GM10266 (cell line): ENCODE measurements at regions not wholly inside any gene's neighbourhood (a gene's known extent, or its start where the extent isn't known, plus 50 kb on each side); places are given as distances from the start of the nearest gene placed in this dataset.
A peak's percentile ranks its signal among the peaks of the same experiment; 100 is the strongest.

Experiments
- DNase-seq: peaks from one replicate; pipeline ENCODE4 v3.0.0; 2012; ENCODE audit errors: extremely low spot score
- TF ChIP-seq, protein P1 (sequence below): IDR thresholded peaks from 2 replicates; pipeline ENCODE4 v1.5.1; 2012; ENCODE audit warnings: mild to moderate bottlenecking, low read depth; ENCODE audit not compliant: control insufficient read depth, insufficient read depth; ENCODE audit errors: missing control alignments

- no peak for DNase-seq
- TF ChIP-seq, protein P1, sequence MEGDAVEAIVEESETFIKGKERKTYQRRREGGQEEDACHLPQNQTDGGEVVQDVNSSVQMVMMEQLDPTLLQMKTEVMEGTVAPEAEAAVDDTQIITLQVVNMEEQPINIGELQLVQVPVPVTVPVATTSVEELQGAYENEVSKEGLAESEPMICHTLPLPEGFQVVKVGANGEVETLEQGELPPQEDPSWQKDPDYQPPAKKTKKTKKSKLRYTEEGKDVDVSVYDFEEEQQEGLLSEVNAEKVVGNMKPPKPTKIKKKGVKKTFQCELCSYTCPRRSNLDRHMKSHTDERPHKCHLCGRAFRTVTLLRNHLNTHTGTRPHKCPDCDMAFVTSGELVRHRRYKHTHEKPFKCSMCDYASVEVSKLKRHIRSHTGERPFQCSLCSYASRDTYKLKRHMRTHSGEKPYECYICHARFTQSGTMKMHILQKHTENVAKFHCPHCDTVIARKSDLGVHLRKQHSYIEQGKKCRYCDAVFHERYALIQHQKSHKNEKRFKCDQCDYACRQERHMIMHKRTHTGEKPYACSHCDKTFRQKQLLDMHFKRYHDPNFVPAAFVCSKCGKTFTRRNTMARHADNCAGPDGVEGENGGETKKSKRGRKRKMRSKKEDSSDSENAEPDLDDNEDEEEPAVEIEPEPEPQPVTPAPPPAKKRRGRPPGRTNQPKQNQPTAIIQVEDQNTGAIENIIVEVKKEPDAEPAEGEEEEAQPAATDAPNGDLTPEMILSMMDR = no peak
Measured at GRCh38 chr6:150683320-150683719, 83.6 kb downstream of the PLEKHG1 start.

DNA sequence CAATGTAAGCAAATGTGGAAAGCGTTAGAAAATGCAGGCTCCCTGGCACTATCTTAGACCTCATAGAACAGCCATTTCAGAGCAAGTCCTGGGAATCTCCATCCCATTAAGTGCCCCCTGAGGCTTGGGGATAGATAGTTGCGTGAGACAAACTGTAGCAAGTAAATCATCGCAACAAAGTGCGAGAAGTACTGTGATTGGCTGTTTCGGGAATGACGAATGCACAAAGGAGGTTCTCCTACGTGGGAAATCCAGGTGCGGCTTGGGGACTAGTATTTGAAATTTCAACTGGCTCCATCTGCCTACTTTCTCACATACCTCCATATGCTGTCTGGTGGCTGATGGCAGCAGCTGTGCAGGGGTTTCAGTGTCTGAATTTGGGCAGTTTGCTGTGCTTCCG is 84.5 kb downstream of the PLEKHG1 start:
- TF ChIP-seq, protein P1 = no peak
- no peak for DNase-seq

DNA sequence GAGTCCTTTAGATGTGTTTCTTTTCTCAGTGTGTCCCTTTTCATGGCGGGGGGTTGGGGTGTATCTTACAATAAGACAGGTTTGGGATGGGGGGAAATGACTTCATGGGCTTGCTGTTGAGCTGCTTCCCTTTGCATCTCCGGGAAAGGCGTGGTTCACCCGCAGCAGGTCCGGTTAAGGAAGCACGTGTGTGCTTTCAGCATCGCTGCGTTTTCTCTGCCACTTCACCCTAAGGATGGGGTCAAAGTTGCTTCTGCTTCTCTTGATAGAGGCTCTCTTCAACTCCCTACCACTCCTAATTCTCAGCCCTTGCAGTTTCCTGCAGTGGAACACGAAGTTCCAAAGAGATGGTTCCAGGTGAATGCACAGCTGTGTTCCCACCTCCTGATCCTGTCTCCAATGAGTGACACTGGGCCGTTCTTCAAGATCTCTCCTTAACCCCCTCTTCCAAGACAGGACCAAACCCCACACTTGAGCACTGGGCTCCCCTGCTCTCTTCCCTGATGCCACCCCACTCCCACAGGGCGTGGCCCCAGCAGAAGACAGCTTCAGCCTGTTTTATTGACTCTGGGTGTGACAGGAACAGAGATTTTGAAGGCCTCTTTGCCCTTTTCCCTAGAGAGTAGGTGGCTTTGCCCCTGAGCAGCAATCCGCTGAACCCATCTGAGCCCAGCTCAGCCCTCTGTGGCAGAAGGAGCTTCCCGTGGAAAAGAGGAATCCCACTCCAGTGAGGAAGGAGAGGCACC is 85.2 kb downstream of the PLEKHG1 start:
- no peak for DNase-seq
- TF ChIP-seq, protein P1 = no peak

DNA sequence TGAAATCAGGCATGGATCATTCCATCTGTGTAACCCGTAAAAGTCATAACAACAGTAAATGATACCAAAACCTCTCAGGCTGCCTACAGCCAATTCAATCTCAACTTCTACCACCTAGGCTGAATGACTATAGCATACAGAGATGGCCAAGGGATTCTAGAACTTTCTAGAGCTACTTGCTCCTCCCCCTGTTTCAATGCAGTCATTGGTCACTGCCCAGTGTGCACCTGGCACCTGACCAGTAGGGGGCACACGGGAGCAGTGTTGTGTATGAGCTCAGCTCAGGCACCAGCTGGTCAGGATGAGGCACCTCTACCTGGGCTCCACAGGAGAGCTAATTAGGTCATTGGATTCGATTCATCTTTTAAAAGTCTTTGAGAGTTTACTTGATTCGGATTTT is 86.2 kb downstream of the PLEKHG1 start:
- DNase-seq = peak; percentile 57

DNA sequence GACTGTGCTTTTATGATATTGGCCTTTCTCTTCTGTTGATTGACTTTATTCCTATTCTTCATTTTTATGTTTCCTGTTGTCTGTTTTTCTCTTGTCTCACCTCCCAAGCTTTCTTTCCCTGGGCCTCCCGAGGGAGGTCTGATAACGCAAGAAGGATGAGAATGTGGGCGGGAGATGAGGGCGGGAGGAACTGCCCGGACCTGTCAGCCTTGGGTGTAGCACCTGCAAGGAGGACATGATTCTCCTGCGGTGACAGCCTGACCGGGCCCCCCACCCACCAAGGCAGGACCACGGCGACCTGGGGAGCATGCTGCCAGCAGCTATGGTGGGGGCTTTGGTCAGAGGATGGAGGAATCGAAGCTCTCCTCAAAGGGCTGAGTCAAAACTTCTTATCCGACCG is 86.9 kb downstream of the PLEKHG1 start:
- TF ChIP-seq, protein P1 = no peak
- no peak for DNase-seq

More for the DNA sequence above, 86.2 kb downstream of the PLEKHG1 start:
- TF ChIP-seq, protein P1 = peak; percentile 84

GRCh38 chr6:150687508-150687907 is 87.8 kb downstream of the PLEKHG1 start:
- DNase-seq = no peak
- TF ChIP-seq, protein P1 = no peak

DNA sequence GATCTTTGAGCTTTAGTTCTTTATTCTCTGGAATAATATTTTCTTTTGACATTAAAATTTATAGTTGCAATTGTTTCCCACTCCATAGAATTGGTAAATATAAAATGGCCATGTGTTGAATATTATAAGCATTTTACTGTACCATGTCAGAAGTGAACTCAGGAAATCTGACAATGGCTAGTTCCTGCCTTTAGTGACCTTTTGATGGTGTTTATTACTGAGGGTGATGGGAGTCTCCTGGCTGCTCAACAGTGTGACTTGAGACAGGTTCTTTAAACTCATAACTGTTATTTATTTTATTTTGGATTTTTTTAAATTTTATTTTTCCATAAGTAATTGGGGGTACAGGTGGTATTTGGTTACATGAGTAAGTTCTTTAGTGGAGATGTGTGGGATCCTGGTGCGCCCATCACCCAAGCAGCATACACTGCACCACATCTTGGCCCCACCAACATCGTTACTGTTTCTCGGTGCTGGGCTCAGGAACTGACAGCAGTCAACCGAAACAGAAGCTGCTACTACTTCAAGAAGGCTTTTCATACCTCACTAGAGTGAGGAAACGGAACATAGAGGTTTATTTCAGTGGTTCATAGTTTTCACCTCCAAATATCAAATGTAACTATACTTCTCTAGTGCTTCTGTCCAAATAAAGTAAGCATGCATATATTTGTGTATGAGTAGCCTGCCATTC is 90.4 kb downstream of the PLEKHG1 start:
- TF ChIP-seq, protein P1 = no peak
- DNase-seq = peak; percentile 24
